ENCODE measurements at regions not wholly inside any gene's neighbourhood (a gene's known extent, or its start where the extent isn't known, plus 50 kb on each side); places are given as distances from the start of the nearest gene placed in this dataset.

DNA sequence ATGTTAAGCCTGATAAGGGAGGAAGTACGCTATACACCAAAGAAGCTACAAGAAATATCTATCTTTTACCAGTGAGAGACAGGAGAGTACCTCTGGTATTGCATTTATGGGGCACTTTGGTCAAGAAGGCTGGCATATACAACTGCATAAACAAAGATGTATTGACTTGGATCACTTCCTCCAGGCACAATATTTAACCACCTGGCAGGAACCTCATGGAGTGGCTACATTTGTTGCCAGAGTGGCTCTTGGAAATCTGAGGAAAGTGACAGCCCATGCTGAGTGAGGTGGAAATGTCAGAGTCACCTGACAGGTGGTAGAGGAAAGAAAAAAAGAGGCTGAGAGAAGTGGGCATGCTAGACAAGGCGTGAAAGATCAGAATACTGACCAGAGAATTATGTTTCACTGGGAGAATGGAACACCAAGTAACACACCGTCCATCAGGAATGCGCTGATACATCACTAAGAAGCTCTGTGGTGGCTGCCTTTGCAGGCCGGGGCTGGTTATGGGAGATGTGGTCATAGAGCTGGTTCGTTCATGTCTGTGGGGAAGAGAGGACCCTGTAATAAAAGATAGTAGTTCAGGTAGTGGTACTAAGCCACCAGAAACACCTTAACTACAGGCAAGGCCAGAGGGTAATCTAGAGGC, 61.4 kb upstream of the UFL1 start:
- FAIRE-seq (no peak), DNase-seq (ENCODE audit: low spot score) (no peak)

DNA sequence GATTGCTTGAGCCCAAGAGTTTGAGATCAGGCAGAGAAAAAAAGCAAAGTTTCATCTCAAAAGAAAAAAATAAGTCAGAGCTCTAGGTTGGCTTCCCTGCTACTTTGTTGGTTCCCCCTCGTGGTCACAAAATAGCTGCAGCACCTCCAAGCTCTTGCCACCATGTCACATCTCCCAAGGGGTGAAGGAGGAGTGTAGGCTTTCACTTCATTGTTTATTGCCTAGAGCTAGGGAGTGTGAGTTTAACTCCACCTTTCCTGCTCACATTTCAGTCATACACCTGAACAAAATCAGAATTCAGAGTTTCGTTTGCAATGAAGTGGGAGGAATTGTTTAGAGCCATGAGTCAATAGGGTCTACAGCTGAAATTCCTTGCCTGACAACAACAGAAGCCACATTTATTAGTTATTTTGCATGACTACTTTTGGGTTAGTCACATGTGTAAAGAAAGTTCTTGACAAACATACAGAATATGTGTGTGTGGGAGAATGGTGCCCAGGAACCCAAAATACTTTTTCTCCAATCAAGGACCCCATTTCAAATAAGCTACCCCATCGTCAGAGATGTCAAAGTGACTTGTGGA, 56.2 kb upstream of the UFL1 start:
- no peak for DNase-seq (ENCODE audit: low spot score)
- no peak for FAIRE-seq

DNA sequence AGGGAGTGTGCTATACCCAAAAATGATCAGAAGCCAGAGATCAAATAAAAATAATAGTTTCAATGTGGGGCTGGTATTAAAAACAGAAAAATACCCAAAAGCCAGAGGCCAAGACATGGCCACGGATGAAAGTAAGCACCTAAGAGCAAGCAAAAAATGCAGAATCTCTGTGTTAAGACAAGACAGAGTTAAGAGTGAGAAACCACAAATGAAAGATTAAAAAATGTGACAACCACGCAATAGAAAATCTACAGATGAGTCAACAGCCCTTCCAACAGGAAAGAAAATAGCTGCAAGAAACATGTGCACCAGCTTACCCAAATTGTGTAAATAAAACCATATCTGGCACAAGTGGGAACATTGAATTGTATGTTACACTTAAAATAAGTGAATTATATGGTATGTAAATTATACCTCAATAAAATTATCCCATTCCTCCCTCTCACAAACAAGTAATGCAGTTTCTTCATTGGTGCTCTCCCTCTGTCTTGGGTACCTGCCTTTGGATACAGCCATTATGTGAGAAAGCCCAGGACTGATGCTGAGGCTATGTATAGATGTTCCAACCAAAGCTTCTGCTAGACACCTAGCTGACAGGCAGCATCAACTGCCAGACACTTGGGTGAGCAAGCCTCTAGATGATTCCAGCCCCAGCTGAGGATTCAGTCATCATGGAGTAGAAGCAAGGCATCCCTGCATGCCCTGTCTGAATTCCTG, 55.3 kb upstream of the UFL1 start:
- FAIRE-seq (no peak), DNase-seq (ENCODE audit: low spot score) (no peak)

DNA sequence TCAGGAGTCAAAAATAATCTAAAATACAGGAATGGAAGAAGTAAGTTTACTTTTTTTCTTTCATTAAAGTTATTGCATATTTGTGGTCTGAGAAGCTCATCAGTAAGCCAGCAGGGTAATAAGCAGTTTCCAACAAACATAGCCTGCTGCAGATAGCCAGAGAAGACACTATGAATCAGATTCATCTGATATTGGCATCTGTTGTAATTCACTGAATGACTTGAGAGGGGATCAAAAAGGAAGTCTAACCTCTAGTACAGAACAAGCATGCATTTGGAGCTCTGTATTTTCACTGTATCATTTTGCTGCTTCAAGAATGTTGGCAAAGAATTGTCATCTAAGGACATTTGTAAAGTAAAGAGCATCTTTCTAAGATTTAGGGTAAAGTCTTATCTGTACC, 53.8 kb upstream of the UFL1 start:
- no peak for FAIRE-seq

DNA sequence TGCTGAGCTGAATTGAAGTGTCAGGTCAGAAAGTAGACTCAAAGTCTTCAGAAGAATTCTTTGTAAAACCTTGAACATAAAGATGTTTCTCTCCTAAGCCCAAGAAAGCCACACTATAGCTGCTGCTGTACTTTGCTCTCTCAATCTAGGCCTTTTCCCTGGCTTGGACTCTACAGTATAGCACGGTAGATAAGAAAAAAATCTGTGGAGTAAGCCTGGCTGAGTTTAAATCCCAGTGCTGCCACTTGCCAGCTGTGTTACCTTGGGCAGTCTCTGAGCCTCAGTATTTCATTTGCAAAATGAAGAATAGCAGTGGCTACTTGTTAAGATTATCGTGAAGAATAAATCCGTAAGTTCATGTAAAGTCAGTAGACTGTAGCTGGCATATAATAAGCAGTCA, 53.3 kb upstream of the UFL1 start:
- FAIRE-seq (no peak), DNase-seq (ENCODE audit: low spot score) (no peak)

More for the DNA sequence above, 53.8 kb upstream of the UFL1 start:
- DNase-seq (ENCODE audit: low spot score): no peak

DNA sequence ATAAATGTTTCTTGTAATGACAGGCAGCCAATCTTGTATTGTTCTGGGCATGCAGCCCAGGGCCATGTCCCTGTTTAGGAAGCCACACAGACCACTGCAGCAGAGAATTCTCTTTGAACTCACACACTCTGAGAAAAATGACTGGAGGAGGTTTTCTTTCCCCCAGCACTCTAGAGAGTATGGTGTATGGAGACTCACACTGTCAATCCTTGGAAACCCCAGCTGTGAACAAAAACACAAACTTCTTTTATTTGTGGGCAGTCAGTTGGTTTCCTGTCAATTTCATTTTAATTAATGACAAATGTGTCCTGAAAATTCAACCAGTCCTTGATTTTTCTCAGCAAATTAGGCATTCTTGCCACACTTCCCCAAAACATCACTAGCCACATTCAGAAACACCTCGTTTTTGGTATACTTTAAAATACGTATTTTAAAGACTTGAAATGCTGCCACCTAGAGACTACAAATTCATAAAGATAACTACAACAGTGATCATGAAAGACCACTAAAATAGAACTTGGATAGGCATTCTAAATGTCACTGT, 52.9 kb upstream of the UFL1 start:
- DNase-seq (ENCODE audit: low spot score): no peak
- FAIRE-seq: no peak

DNA sequence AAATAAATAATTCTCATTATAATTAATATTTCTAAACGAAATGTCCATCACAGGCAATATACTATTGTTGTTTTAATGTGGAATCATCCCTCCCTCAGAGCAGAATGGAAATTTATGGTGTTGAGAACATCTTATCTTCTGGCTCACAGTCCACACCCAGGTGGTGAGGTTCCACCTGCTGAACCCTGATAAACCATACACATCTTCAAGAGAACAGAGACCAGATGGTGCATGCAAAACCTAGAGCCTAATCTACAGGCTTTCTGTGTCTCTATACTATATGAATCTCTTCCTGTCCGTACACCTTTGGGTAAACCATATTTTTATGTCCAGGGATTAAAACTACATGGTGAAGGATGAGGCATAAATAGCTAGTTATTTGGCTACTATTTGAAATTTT, 52.3 kb upstream of the UFL1 start:
- DNase-seq (ENCODE audit: low spot score) (no peak), FAIRE-seq (no peak)

DNA sequence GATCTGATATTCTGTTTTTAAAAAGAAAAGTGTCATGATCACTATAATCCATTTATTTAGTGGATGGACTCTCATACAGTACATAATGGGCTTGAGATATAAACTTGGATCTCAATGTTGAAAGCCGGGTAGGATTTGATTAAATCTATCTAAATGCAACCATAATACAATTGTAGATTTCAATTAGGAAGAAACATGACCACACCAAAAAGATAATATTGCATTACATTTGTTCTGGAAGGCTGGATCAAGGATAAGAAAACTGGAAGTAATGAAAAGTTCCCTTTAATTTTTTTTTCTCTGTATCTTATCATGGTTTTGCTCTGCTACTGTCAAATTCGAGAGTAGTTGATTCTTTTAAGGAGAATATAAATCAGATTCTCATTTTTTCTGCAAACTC, 51.3 kb upstream of the UFL1 start:
- FAIRE-seq (no peak), DNase-seq (ENCODE audit: low spot score) (no peak)

Data from urothelium cell line (cell line).